Transverse colon (tissue), 4 donors: ENCODE measurements at regions not wholly inside any gene's neighbourhood (a gene's known extent, or its start where the extent isn't known, plus 50 kb on each side); places are given as distances from the start of the nearest gene placed in this dataset.

ENCODE experiments used
- POLR2AphosphoS5 ChIP-seq, 3 donors: sonication (generic); formaldehyde crosslinking; IDR thresholded peaks; one replicate each; pipeline ENCODE4 v1.6.1; 2016; ENCODE audit warnings: antibody characterized with exemption in 3 of 3
- TF ChIP-seq, protein P1 (sequence below), 5 experiments: fragments of 200-600 bp in 3 of 5; fragments of 450-650 bp in 2 of 5; sonication (generic) in 3 of 5; IDR thresholded peaks; 1 replicate in 2 of 5; 2 replicates in 3 of 5; pipeline ENCODE4 v1.5.1; 2016 to 2017; ENCODE audit warnings: antibody characterized with exemption in 5 of 5, inconsistent platforms in 3 of 5, mild to moderate bottlenecking in 2 of 5, moderate library complexity in 1 of 5

DNA sequence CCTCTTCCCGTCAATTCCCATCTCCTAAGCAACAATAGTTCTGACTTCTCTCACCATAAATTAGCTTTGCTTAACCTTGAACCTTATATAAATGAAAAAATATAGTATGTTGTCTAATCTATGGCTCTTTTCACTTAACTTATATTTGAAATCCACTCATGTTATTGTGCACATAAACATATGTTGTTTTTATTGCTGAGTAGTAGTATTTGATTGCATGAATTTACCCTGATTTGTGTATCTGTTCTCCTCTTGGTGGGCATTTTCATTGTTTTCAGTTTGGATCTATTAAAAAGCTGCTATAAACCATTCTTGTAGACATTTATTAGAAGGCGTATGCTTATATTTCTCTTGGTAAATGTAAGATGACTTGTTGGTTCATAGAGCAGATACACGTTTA lies 874.3 kb upstream of the ZEB2 start:
- TF ChIP-seq, protein P1, sequence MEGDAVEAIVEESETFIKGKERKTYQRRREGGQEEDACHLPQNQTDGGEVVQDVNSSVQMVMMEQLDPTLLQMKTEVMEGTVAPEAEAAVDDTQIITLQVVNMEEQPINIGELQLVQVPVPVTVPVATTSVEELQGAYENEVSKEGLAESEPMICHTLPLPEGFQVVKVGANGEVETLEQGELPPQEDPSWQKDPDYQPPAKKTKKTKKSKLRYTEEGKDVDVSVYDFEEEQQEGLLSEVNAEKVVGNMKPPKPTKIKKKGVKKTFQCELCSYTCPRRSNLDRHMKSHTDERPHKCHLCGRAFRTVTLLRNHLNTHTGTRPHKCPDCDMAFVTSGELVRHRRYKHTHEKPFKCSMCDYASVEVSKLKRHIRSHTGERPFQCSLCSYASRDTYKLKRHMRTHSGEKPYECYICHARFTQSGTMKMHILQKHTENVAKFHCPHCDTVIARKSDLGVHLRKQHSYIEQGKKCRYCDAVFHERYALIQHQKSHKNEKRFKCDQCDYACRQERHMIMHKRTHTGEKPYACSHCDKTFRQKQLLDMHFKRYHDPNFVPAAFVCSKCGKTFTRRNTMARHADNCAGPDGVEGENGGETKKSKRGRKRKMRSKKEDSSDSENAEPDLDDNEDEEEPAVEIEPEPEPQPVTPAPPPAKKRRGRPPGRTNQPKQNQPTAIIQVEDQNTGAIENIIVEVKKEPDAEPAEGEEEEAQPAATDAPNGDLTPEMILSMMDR (IDR thresholded peaks at IDR 0.05): no peak
- TF ChIP-seq POLR2AphosphoS5 (IDR thresholded peaks at IDR 0.05): no peak
